Left cardiac atrium (tissue), 4 donors: ENCODE measurements at regions not wholly inside any gene's neighbourhood (a gene's known extent, or its start where the extent isn't known, plus 50 kb on each side); places are given as distances from the start of the nearest gene placed in this dataset.

Source experiments
- ATAC-seq, 2 donors: fragments of 200-7000 bp; cut with Tn5 transposase; one replicate each; pipeline ENCODE4 v1.9.1; 2020; ENCODE audit warnings: mild to moderate bottlenecking in 2 of 2, moderate library complexity in 2 of 2
- DNase-seq: peaks from one replicate; pipeline ENCODE4 v3.0.0-alpha.2; 2020
- intact Hi-C, 2 donors: fragments of 100-400 bp; cut with DNase I; formaldehyde crosslinking; loops; one replicate each; pipeline versions ENCODE4 v1.14.1 to v1.15.1; 2022 to 2023
- donor health status: DM: no; HTN: yes; CAD: no.
- donor health status: DM: no; HTN: yes; CAD: no; lungs with severe emphysema.
- donor health status: DM: yes; HTN: yes; CAD: no.
- donor health status: Dilated cardiomyopathy.

- ATAC-seq (peak; percentile 41 to 54), DNase-seq (peak; percentile 16)
- intact Hi-C loops, result no loop called here
Observed at GRCh38 chr2:239463541-239464165, 62.8 kb upstream of the HDAC4 start.

GRCh38 chr2:239462671-239463506 lies 62.1 kb upstream of the HDAC4 start:
- DNase-seq (peak; percentile 11), ATAC-seq (no peak)
- intact Hi-C loops, result no loop called here

- ATAC-seq, result no peak
Observed at GRCh38 chr2:239462191-239462515, 61.3 kb upstream of the HDAC4 start.

GRCh38 chr2:239461291-239462190 lies 60.7 kb upstream of the HDAC4 start:
- no peak for ATAC-seq
- DNase-seq, result no peak
- intact Hi-C loops, result no loop called here

More at GRCh38 chr2:239462191-239462515, 61.3 kb upstream of the HDAC4 start:
- intact Hi-C loops, result no loop called here
- DNase-seq, result peak; percentile 7

DNA sequence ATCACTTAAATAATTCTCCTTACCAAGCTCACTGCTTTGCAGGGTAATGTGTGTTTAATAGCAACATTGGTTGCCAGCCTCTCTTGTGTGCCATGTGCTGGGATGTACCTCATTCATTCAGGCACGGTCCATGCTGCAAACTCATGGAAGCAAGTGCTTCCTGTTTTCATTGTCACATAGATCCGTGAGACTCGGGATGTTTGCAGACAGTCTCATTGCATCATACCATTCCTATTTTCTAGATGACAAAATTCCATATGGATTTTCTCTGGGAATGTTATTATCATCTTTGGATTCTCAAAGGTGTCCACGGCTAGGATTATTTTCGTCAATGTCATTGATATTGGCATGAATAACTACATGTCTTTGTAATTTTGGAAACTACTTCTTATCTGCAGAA lies 60.0 kb upstream of the HDAC4 start:
- intact Hi-C loops, result no loop called here
- DNase-seq (no peak), ATAC-seq (no peak)

- DNase-seq, result no peak
- intact Hi-C loops, result no loop called here
- ATAC-seq, result no peak
Observed at GRCh38 chr2:239459606-239460005, 58.8 kb upstream of the HDAC4 start.

GRCh38 chr2:239459056-239459455 lies 58.2 kb upstream of the HDAC4 start:
- ATAC-seq (no peak), DNase-seq (no peak)
- intact Hi-C loops, result no loop called here

GRCh38 chr2:239457586-239458445 lies 57.0 kb upstream of the HDAC4 start:
- ATAC-seq (no peak), DNase-seq (no peak)
- intact Hi-C loops, result no loop called here

DNA sequence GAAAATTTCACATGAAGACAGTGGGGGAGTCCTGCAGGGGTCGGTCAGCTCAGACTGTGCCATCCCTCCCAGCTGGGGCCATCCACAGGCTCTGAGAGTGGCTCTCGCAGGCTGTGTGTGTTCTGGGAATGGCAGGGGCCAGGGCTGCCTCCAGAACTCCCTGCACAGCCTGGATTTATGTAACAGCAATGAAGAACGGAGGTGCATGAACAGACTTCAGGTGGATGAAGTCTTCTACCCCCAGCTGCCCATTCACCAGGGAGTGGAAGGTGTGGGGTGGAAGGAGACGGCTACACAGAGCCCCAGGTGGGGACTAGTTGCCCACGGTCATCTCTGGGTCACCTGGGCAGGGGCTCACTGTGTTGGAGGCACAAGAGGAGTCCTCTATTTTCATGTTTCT lies 56.1 kb upstream of the HDAC4 start:
- no peak for ATAC-seq
- no peak for DNase-seq
- intact Hi-C loops, result no loop called here

- DNase-seq, result no peak
- intact Hi-C loops, result no loop called here
- ATAC-seq, result no peak
Observed at GRCh38 chr2:239455436-239456203, 54.8 kb upstream of the HDAC4 start.

GRCh38 chr2:239454507-239454906 lies 53.7 kb upstream of the HDAC4 start:
- intact Hi-C loops, result no loop called here
- DNase-seq, result no peak
- no peak for ATAC-seq
